Upper lobe of right lung (tissue), 1 donor: ENCODE measurements at regions not wholly inside any gene's neighbourhood (a gene's known extent, or its start where the extent isn't known, plus 50 kb on each side); places are given as distances from the start of the nearest gene placed in this dataset.

ENCODE experiments used
- ATAC-seq: fragments of 200-7000 bp; cut with Tn5 transposase; one replicate; pipeline ENCODE4 v1.9.1; 2020; ENCODE audit warnings: mild to moderate bottlenecking, moderate library complexity
- DNase-seq: peaks from one replicate; pipeline ENCODE4 v3.0.0-alpha.2; 2020
- H3K27ac ChIP-seq: fragments of 200-600 bp; one replicate; pipeline ENCODE4 v1.8.0; 2022
- H3K27me3 ChIP-seq: fragments of 200-600 bp; one replicate; pipeline ENCODE4 v1.8.0; 2022; ENCODE audit warnings: mild to moderate bottlenecking
- H3K36me3 ChIP-seq: fragments of 200-600 bp; one replicate; pipeline ENCODE4 v1.8.0; 2022
- H3K4me1 ChIP-seq: fragments of 200-600 bp; one replicate; pipeline ENCODE4 v1.8.0; 2022
- H3K4me3 ChIP-seq: fragments of 200-600 bp; one replicate; pipeline ENCODE4 v1.8.0; 2022; ENCODE audit warnings: mild to moderate bottlenecking
- H3K9me3 ChIP-seq: fragments of 200-600 bp; one replicate; pipeline ENCODE4 v1.8.0; 2022
- intact Hi-C: fragments of 100-400 bp; cut with DNase I; formaldehyde crosslinking; loops from one replicate; pipeline ENCODE4 v1.11.0; 2022
- TF ChIP-seq, protein P1 (sequence below): fragments of 200-600 bp; IDR thresholded peaks from one replicate; pipeline ENCODE4 v1.8.0; 2022; ENCODE audit warnings: antibody characterized with exemption
- donor health status: DM: no; HTN: yes; CAD: no; lungs with severe emphysema.

DNA sequence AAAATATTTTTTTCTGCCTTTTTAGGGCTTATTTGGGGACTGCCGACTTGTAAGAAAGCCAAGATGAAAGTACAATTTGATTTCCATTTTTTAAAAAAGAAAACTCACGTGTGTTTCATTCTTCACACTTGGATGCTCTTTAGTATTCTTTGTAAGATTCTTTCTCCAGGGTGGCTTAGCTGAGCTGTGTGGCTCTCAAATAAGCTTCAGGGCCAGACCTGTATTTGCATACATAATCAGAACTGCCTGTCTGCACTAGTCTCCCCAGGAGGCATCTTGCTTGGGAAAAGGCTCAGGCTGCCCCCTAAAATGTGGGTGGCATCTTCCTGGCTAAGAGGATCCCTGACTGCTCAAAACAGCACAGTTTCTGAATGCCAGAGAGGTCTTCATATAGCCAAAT, 498.4 kb downstream of the MID1IP1 start:
- no peaks in the 10 kb centered on the region for H3K27me3 ChIP-seq
- TF ChIP-seq, protein P1, sequence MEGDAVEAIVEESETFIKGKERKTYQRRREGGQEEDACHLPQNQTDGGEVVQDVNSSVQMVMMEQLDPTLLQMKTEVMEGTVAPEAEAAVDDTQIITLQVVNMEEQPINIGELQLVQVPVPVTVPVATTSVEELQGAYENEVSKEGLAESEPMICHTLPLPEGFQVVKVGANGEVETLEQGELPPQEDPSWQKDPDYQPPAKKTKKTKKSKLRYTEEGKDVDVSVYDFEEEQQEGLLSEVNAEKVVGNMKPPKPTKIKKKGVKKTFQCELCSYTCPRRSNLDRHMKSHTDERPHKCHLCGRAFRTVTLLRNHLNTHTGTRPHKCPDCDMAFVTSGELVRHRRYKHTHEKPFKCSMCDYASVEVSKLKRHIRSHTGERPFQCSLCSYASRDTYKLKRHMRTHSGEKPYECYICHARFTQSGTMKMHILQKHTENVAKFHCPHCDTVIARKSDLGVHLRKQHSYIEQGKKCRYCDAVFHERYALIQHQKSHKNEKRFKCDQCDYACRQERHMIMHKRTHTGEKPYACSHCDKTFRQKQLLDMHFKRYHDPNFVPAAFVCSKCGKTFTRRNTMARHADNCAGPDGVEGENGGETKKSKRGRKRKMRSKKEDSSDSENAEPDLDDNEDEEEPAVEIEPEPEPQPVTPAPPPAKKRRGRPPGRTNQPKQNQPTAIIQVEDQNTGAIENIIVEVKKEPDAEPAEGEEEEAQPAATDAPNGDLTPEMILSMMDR, result no peak
- ATAC-seq (no peak), DNase-seq (no peak)
- H3K36me3 ChIP-seq, result no peaks in the 10 kb centered on the region
- no peaks in the 10 kb centered on the region for H3K9me3 ChIP-seq
- no peaks in the 10 kb centered on the region for H3K4me1 ChIP-seq
- no peak overlapping the region for H3K4me3 ChIP-seq
- intact Hi-C loops, result no loop called here
- no peak overlapping the region for H3K27ac ChIP-seq

DNA sequence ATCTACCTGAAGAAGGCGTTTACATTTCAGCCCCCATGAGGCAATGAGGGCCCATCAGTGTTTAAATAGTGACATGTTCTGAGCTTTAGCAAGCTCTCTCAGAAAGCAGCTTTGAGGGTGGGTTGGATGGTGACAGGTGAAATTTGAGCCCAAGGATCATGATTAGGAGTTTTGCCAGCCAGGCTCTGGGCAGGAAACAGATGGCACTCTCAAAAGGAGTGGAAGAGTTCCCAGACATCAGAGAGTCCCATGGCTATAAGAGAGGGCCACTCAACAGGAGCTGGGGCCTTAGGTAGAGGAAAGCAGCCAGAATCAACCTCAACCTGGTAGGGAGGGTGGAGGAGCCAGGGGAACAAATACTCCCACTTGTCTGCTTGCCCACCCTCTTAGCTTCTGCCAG, 499.8 kb downstream of the MID1IP1 start:
- TF ChIP-seq, protein P1, result no peak
- no peak for ATAC-seq
- intact Hi-C loops, result no loop called here
- no peaks in the 10 kb centered on the region for H3K4me1 ChIP-seq
- H3K9me3 ChIP-seq, result no peaks in the 10 kb centered on the region
- H3K4me3 ChIP-seq, result no peak overlapping the region
- no peaks in the 10 kb centered on the region for H3K36me3 ChIP-seq
- H3K27ac ChIP-seq, result no peak overlapping the region
- no peak for DNase-seq
- H3K27me3 ChIP-seq, result no peaks in the 10 kb centered on the region

DNA sequence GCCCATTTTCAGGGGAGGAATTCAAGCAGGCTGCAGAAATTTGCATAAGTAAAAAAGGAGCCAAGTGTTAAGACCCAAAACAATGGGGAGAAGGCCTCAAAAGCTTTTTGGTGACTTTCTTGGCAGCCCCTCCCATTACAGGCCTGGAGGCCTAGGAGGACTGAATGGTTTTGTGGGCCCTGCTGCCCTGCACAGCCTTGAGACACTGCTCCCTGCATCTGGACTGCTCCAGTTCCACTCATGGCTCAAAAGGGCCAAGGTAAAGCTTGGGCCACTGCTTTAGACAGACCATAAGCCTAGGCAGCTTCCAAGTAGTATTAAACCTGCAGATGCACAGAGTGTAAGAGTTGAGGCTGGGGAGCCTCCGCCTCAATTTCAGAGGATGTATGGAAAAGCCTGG, 501.6 kb downstream of the MID1IP1 start:
- no peak for ATAC-seq
- Histone ChIP-seq H3K27ac (no peak overlapping the region), H3K4me1 (no peaks in the 10 kb centered on the region), H3K9me3 (no peaks in the 10 kb centered on the region), H3K27me3 (no peaks in the 10 kb centered on the region), H3K4me3 (no peak overlapping the region), H3K36me3 (no peaks in the 10 kb centered on the region)
- intact Hi-C loops, result no loop called here
- TF ChIP-seq, protein P1, result no peak
- DNase-seq, result no peak

DNA sequence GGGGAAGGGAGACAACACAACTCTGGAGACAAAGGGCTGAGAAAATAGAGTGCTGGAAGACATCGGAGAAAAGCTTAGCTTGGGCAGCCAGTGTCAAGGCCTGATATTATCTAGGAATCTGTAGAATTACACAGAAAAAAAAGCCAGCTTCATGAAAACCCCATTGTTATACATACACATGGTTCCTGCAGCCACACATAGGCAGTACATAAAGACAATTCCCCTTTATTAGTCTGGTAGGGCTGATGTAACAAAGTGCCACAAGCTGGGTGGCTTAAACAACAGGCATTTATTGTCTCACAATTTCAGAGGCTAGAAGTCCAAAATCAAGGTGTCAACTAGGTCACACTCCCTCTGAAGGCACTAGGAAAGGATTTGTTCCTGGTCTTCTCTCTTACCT, 503.5 kb downstream of the MID1IP1 start:
- Histone ChIP-seq H3K36me3 (no peaks in the 10 kb centered on the region), H3K4me3 (no peak overlapping the region), H3K4me1 (no peaks in the 10 kb centered on the region), H3K27ac (no peak overlapping the region), H3K9me3 (no peaks in the 10 kb centered on the region), H3K27me3 (no peaks in the 10 kb centered on the region)
- ATAC-seq (no peak), DNase-seq (no peak)
- intact Hi-C loops, result no loop called here
- TF ChIP-seq, protein P1, result no peak

DNA sequence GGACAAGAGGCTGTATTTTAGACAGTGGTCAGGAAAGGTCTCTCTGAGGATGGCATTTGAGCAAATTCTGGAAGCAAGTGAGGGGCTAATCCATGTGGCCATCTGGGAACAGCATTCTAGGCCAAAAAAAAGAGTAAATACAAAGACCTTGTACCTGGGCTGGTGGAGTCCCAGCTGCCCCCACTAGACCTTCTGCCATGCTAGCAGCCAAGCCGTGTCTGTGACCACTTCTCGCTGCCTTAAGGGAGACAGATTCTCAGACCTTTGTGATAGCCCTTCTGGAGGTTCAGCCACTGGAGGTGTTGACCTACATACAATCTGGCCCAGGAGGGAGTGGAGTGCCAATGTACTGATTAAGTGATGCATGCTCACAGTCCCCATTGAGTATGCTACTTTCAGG, 506.2 kb downstream of the MID1IP1 start:
- no peak for ATAC-seq

DNA sequence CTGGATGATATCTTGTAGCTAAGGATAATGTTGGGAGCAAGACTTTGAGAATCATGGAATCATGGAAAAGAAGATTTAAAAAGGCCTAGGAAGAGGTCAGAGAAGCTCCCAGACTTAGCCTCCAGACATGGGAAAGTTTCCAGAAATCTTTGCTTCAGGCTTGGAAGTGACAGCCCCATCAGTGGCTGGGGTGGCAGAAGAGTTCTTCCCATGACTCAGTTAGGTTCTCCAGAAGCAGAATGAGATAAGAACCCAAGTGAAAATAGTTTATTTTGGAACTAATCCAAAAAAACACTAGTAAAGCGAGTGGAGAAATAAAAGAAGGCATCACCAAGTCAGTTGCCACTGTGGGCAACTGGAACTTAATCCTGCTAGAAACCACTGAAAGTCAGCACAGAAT, 506.9 kb downstream of the MID1IP1 start:
- intact Hi-C loops, result no loop called here
- TF ChIP-seq, protein P1, result no peak
- no peak overlapping the region for H3K27ac ChIP-seq
- no peak for DNase-seq
- H3K9me3 ChIP-seq, result no peaks in the 10 kb centered on the region
- no peaks in the 10 kb centered on the region for H3K36me3 ChIP-seq
- no peak overlapping the region for H3K4me3 ChIP-seq
- no peaks in the 10 kb centered on the region for H3K27me3 ChIP-seq
- H3K4me1 ChIP-seq, result peaks cover 3% of the 10 kb centered on the region
- no peak for ATAC-seq

More for the DNA sequence above, 506.2 kb downstream of the MID1IP1 start:
- Histone ChIP-seq H3K4me3 (no peak overlapping the region), H3K36me3 (no peaks in the 10 kb centered on the region), H3K27me3 (no peaks in the 10 kb centered on the region), H3K27ac (no peak overlapping the region), H3K9me3 (no peaks in the 10 kb centered on the region), H3K4me1 (peaks cover 3% of the 10 kb centered on the region)
- TF ChIP-seq, protein P1, result no peak
- intact Hi-C loops, result no loop called here
- no peak for DNase-seq
